Mucosa of descending colon (tissue), 3 donors: ENCODE measurements at regions not wholly inside any gene's neighbourhood (a gene's known extent, or its start where the extent isn't known, plus 50 kb on each side); places are given as distances from the start of the nearest gene placed in this dataset.
A peak's percentile ranks its signal among the peaks of the same experiment; 100 is the strongest.

ENCODE experiments used
- ATAC-seq: fragments of 200-7000 bp; cut with Tn5 transposase; one replicate; pipeline ENCODE4 v1.9.1; 2020; ENCODE audit warnings: mild to moderate bottlenecking, moderate library complexity
- DNase-seq, 3 donors: peaks; one replicate each; pipeline ENCODE4 v3.0.0-alpha.2; 2020
- H3K36me3 ChIP-seq: fragments of 200-600 bp; one replicate; pipeline ENCODE4 v1.8.0; 2021; ENCODE audit warnings: low read depth, mild to moderate bottlenecking
- H3K4me1 ChIP-seq: fragments of 200-600 bp; one replicate; pipeline ENCODE4 v1.8.0; 2021; ENCODE audit warnings: low read depth, mild to moderate bottlenecking
- H3K4me3 ChIP-seq: fragments of 200-600 bp; one replicate; pipeline ENCODE4 v1.8.0; 2021; ENCODE audit warnings: mild to moderate bottlenecking
- H3K9me3 ChIP-seq: fragments of 200-600 bp; one replicate; pipeline ENCODE4 v1.8.0; 2021; ENCODE audit warnings: mild to moderate bottlenecking
- CTCF ChIP-seq: fragments of 200-600 bp; IDR thresholded peaks from one replicate; pipeline ENCODE4 v1.8.0; 2022; ENCODE audit warnings: antibody characterized with exemption, mild to moderate bottlenecking
- intact Hi-C, 2 donors: fragments of 100-400 bp; cut with DNase I in 1 of 2; cut with micrococcal nuclease in 1 of 2; formaldehyde crosslinking; loops; one replicate each; pipeline versions ENCODE4 v1.11.0 to v1.11.1; 2022; cut with DNase I, micrococcal nuclease
- donor health status: DM: no; HTN: no; CAD: no; lungs with moderate emphysema.
- donor health status: DM: no; HTN: no; CAD: no.
- donor health status: DM: no; HTN: yes; CAD: no.

- no peaks in the 10 kb centered on the region for H3K36me3 ChIP-seq
- H3K9me3 ChIP-seq = peaks cover 11% of the 10 kb centered on the region
- no peak for TF ChIP-seq CTCF
- DNase-seq (no peak), ATAC-seq (no peak)
- H3K4me1 ChIP-seq = peaks cover 5% of the 10 kb centered on the region
- H3K4me3 ChIP-seq = no peak overlapping the region
- intact Hi-C loops = no loop called here
Observed at GRCh38 chr6:40298207-40298606, 289.0 kb downstream of the LRFN2 start.

GRCh38 chr6:40295251-40295950 is 291.8 kb downstream of the LRFN2 start:
- no peak for TF ChIP-seq CTCF
- peaks cover 5% of the 10 kb centered on the region for H3K4me1 ChIP-seq
- peaks cover 11% of the 10 kb centered on the region for H3K9me3 ChIP-seq
- peak; percentile 67 for ATAC-seq
- intact Hi-C loops = no loop called here
- DNase-seq = peak in 1 of 3 donors; percentile 51
- H3K36me3 ChIP-seq = no peaks in the 10 kb centered on the region
- H3K4me3 ChIP-seq = no peak overlapping the region

GRCh38 chr6:40293460-40294185 is 293.5 kb downstream of the LRFN2 start:
- DNase-seq (no peak), ATAC-seq (no peak)

GRCh38 chr6:40293060-40293459 is 294.1 kb downstream of the LRFN2 start:
- Histone ChIP-seq H3K36me3 (no peaks in the 10 kb centered on the region), H3K4me3 (no peak overlapping the region), H3K9me3 (peaks cover 6% of the 10 kb centered on the region), H3K4me1 (peaks cover 5% of the 10 kb centered on the region)
- no peak for TF ChIP-seq CTCF
- intact Hi-C loops = no loop called here
- ATAC-seq (no peak), DNase-seq (no peak)

More at GRCh38 chr6:40293460-40294185, 293.5 kb downstream of the LRFN2 start:
- H3K36me3 ChIP-seq = no peaks in the 10 kb centered on the region
- peaks cover 11% of the 10 kb centered on the region for H3K9me3 ChIP-seq
- no peak overlapping the region for H3K4me3 ChIP-seq
- intact Hi-C loops = no loop called here
- peaks cover 5% of the 10 kb centered on the region for H3K4me1 ChIP-seq
- no peak for TF ChIP-seq CTCF

- DNase-seq (no peak), ATAC-seq (no peak)
- TF ChIP-seq CTCF = no peak
- Histone ChIP-seq H3K36me3 (no peaks in the 10 kb centered on the region), H3K4me1 (peaks cover 5% of the 10 kb centered on the region), H3K4me3 (no peak overlapping the region), H3K9me3 (no peaks in the 10 kb centered on the region)
- intact Hi-C loops = no loop called here
Observed at GRCh38 chr6:40290816-40291215, 296.3 kb downstream of the LRFN2 start.
